ENCODE measurements at regions not wholly inside any gene's neighbourhood (a gene's known extent, or its start where the extent isn't known, plus 50 kb on each side); places are given as distances from the start of the nearest gene placed in this dataset.

- no peak for TF ChIP-seq CEBPZ (IDR thresholded peaks at IDR 0.05; ENCODE audit: low read depth, low read length)
- no peak for TF ChIP-seq TBL1XR1 (IDR thresholded peaks at IDR 0.05; ENCODE audit: low read depth, low read length)
- no peak for TF ChIP-seq PML (IDR thresholded peaks at IDR 0.05; ENCODE audit: low read length)
- no peak for TF ChIP-seq ZBTB4 (CRISPR knock-in tag; IDR thresholded peaks at IDR 0.05)
- TF ChIP-seq CBX5 (IDR thresholded peaks at IDR 0.05; ENCODE audit: low read depth) = no peak
- no peak for TF ChIP-seq USF2 (IDR thresholded peaks at IDR 0.05; ENCODE audit: borderline replicate concordance, low read depth, low read length)
- TF ChIP-seq CREM (IDR thresholded peaks at IDR 0.05; ENCODE audit: low read depth) = no peak
These were observed 1658.4 kb downstream of the MAT2B start (continued) for GRCh38 chr5:165163861-165164260.

Data from GM12878 (cell line).